ENCODE measurements at regions not wholly inside any gene's neighbourhood (a gene's known extent, or its start where the extent isn't known, plus 50 kb on each side); places are given as distances from the start of the nearest gene placed in this dataset.
A peak's percentile ranks its signal among the peaks of the same experiment; 100 is the strongest.
"Not testable (repeated sequence)": the region's sequence is repeated elsewhere in the genome, so short reads cannot be mapped to it uniquely, and the experiment has no call there.

GRCh38 chr2:242027676-242028450 is 158.3 kb downstream of the RTP5 start:
- no peak for DNase-seq (ENCODE audit: low read depth in 2 of 2)

- DNase-seq (ENCODE audit: low read depth in 2 of 2): no peak
These were observed 160.1 kb downstream of the RTP5 start for GRCh38 chr2:242029422-242030225.

GRCh38 chr2:242030226-242030575 is 160.7 kb downstream of the RTP5 start:
- no peak for DNase-seq (ENCODE audit: low read depth in 2 of 2)

GRCh38 chr2:242030858-242031257 is 161.3 kb downstream of the RTP5 start:
- DNase-seq (ENCODE audit: low read depth in 2 of 2): no peak

- DNase-seq (ENCODE audit: low read depth in 2 of 2): peak; percentile 55 to 60
These were observed 162.0 kb downstream of the RTP5 start for GRCh38 chr2:242031481-242032019.

GRCh38 chr2:242032780-242033656 is 163.5 kb downstream of the RTP5 start:
- no peak for DNase-seq (ENCODE audit: low read depth in 2 of 2)

GRCh38 chr2:242034138-242034537 is 164.6 kb downstream of the RTP5 start:
- no peak for DNase-seq (ENCODE audit: low read depth in 2 of 2)

- no peak for DNase-seq (ENCODE audit: low read depth in 2 of 2)
These were observed 165.7 kb downstream of the RTP5 start for GRCh38 chr2:242034996-242035814.

- no peak for DNase-seq (ENCODE audit: low read depth in 2 of 2)
These were observed 166.5 kb downstream of the RTP5 start for GRCh38 chr2:242035858-242036652.

GRCh38 chr2:242036653-242036950 is 167.1 kb downstream of the RTP5 start:
- no peak for DNase-seq (ENCODE audit: low read depth in 2 of 2)

- no peak for DNase-seq (ENCODE audit: low read depth in 2 of 2)
These were observed 168.8 kb downstream of the RTP5 start for GRCh38 chr2:242038166-242038927.

GRCh38 chr2:242038928-242039341 is 169.4 kb downstream of the RTP5 start:
- DNase-seq (ENCODE audit: low read depth in 2 of 2): no peak

- DNase-seq (ENCODE audit: low read depth in 2 of 2): no peak
These were observed 170.8 kb downstream of the RTP5 start for GRCh38 chr2:242040303-242040655.

GRCh38 chr2:242040681-242041080 is 171.2 kb downstream of the RTP5 start:
- DNase-seq (ENCODE audit: low read depth in 2 of 2): no peak

- DNase-seq (ENCODE audit: low read depth in 2 of 2): no peak
These were observed 172.3 kb downstream of the RTP5 start for GRCh38 chr2:242041816-242042215.

- no peak for DNase-seq (ENCODE audit: low read depth in 2 of 2)
These were observed 174.2 kb downstream of the RTP5 start for GRCh38 chr2:242043538-242044312.

GRCh38 chr2:242044313-242044590 is 174.7 kb downstream of the RTP5 start:
- DNase-seq (ENCODE audit: low read depth in 2 of 2): no peak

- DNase-seq (ENCODE audit: low read depth in 2 of 2): not testable (repeated sequence)
These were observed 176.1 kb downstream of the RTP5 start for GRCh38 chr2:242045596-242046144.

Data from stimulated activated CD8-positive, alpha-beta memory T cell treated with anti-CD3 and anti-CD28 coated beads, Interleukin-7, amount 100 ng/mL, for 4 hours (primary cell).